GM13976 (cell line): ENCODE measurements at regions not wholly inside any gene's neighbourhood (a gene's known extent, or its start where the extent isn't known, plus 50 kb on each side); places are given as distances from the start of the nearest gene placed in this dataset.

ENCODE experiments used
- DNase-seq: peaks from one replicate; pipeline ENCODE4 v3.0.0; 2012; ENCODE audit warnings: low spot score
- in situ Hi-C: fragments of 300-500 bp; cut with MboI; formaldehyde crosslinking; loops from one replicate; pipeline ENCODE4 v1.12.0; 2022; ENCODE audit warnings: low sequenced_read_pairs, mixed read lengths, inconsistent platforms; ENCODE audit not compliant: unreplicated experiment
- TF ChIP-seq, protein P1 (sequence below): IDR thresholded peaks from 2 replicates; pipeline ENCODE4 v1.5.1; 2012; ENCODE audit warnings: borderline replicate concordance, mild to moderate bottlenecking; ENCODE audit not compliant: insufficient read depth; ENCODE audit errors: extremely low read depth, missing control alignments, control extremely low read depth

DNA sequence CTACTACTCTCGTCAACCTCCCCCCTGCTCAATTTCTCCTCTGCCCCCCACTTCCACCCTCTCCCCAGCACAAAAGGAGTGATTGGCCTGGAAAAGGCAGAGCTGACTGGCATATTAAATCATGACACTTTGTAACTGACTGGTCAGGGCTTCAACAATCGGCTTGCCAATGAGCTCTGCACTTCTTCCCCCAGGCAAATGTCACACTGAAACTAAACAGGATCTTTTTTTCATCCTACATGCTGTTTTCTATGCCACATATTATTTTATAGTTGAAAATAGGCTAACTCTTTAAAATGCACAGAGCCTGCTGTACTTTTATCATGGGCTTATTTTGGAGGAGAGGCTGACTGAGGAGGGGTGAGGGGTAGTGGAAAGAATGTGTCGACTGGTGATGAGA is 295.2 kb downstream of the TCF7L2 start:
- in situ Hi-C loops = no loop called here
- DNase-seq = no peak
- TF ChIP-seq, protein P1, sequence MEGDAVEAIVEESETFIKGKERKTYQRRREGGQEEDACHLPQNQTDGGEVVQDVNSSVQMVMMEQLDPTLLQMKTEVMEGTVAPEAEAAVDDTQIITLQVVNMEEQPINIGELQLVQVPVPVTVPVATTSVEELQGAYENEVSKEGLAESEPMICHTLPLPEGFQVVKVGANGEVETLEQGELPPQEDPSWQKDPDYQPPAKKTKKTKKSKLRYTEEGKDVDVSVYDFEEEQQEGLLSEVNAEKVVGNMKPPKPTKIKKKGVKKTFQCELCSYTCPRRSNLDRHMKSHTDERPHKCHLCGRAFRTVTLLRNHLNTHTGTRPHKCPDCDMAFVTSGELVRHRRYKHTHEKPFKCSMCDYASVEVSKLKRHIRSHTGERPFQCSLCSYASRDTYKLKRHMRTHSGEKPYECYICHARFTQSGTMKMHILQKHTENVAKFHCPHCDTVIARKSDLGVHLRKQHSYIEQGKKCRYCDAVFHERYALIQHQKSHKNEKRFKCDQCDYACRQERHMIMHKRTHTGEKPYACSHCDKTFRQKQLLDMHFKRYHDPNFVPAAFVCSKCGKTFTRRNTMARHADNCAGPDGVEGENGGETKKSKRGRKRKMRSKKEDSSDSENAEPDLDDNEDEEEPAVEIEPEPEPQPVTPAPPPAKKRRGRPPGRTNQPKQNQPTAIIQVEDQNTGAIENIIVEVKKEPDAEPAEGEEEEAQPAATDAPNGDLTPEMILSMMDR = no peak

GRCh38 chr10:113247050-113247449 is 297.0 kb downstream of the TCF7L2 start:
- no peak for DNase-seq
- in situ Hi-C loops = no loop called here
- TF ChIP-seq, protein P1 = no peak

DNA sequence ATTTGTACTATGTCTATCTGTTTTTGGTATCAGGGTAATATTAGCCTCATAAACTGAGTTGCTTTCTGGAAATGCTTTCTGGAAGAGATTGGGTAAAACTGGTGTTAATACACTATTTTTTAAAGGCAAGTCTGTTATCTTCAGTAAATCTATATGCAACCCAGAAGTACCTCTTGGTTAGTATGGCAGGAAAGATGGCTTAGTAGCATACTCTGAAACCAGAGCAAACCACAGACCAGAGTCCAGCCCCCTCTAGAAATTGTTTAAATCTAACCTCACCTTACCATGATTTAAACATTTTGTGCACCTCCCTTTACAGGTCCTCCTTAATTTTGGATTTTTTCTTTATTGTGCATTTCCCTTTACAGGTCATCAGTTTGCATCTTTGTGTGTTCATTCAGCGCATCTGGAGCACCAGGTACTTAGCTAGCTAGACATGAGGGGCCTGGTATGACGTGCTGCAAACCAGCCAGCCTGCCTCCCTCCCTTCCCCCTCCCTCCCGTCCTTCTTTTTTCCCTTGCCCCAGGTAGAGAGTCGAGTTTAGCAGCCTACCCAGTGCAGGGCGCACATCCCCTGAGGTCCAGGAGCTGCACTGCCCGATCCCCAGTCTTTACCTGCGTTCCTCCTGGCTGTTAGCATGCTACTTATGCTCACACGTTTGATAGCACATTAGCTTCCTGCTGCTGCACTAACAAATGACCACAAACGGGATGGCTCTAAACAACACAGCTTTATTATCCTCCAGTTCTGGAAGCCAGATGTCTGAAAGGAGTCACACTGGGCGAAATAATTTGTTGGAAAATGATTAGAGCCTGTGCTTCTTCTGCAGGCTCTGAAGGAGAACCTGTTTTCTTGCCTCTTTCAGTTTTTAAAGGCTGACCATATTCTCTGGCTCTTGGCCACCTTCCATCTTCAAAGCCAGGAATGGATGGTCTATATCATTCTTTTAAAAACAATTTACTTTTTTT is 299.9 kb upstream of the HABP2 start:
- DNase-seq = no peak
- in situ Hi-C loops = no loop called here
- TF ChIP-seq, protein P1 = no peak

DNA sequence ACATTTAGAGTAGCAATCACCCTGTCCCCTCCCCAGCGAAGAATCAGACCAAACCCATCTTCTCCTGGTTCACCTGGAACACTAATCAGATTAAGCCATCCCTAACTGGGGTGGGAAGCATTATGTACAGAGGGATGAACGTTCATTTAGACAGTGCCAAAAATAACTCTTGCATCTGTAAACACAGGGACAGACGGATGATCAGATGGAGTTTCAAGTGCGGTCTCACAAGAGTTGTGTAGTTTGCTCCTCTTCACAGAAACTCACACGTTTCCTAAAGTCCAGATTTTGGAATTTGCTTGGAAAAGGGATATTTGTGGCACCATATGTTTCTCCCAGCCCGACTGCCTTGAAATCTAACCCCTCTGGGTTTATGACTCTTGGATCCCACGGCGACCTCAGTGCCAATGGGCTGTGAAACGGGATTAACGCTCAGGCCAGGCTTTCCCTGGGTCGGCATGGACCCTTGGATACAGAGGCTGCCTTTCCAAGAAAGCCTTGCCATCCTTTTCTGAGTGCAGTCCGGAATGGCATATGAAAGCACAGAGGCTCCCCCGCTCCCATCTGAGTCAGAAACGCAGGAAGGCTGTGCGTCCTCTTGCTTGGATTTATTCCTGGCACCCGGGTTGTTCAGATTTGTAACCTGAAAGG is 293.2 kb upstream of the HABP2 start:
- TF ChIP-seq, protein P1 = no peak
- DNase-seq = no peak
- in situ Hi-C loops = no loop called here

- TF ChIP-seq, protein P1 = no peak
- in situ Hi-C loops = no loop called here
- DNase-seq = no peak
These were observed 291.7 kb upstream of the HABP2 start for GRCh38 chr10:113261161-113261560.

DNA sequence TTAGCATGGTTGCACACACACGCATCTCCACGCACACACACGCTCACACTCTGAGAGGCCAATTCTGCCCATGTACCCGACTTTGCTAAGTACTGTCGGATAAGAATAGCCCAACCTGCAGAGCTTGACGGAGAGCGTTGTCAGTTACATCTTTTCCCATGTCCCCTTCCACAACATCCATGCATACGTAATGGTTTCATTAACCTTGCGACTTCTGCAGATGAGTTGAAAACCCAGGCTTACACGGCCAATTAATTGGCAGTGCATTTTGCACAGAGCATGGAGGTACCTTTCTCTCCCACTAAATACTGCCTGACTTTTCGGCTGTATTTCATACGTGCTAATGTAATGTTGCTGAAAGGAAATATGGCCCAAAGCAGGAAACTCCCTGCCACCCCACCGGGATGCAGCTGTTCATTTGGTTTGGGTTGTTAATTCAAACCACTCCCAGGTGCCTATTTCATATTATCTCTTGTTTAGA is 291.2 kb upstream of the HABP2 start:
- TF ChIP-seq, protein P1 = no peak
- DNase-seq = no peak
- in situ Hi-C loops = no loop called here
